Ishikawa (cell line): ENCODE measurements at regions not wholly inside any gene's neighbourhood (a gene's known extent, or its start where the extent isn't known, plus 50 kb on each side); places are given as distances from the start of the nearest gene placed in this dataset.

Experiments used
- CEBPB ChIP-seq: IDR thresholded peaks from 2 replicates; pipeline ENCODE4 v1.6.1; 2012
- EGR1 ChIP-seq: IDR thresholded peaks from 2 replicates; pipeline ENCODE4 v1.6.1; 2012
- EP300 ChIP-seq: IDR thresholded peaks from 2 replicates; pipeline ENCODE4 v1.6.1; 2012; ENCODE audit warnings: borderline replicate concordance
- RAD21 ChIP-seq: IDR thresholded peaks from 2 replicates; pipeline ENCODE4 v1.6.1; 2012; ENCODE audit warnings: low read depth
- TAF1 ChIP-seq: IDR thresholded peaks from 2 replicates; pipeline ENCODE4 v1.6.1; 2012; ENCODE audit warnings: low read depth, mild to moderate bottlenecking
- TCF12 ChIP-seq: IDR thresholded peaks from 2 replicates; pipeline ENCODE4 v1.6.1; 2012; ENCODE audit warnings: low read depth
- TEAD4 ChIP-seq: IDR thresholded peaks from 2 replicates; pipeline ENCODE4 v1.6.1; 2012
- YY1 ChIP-seq: IDR thresholded peaks from 2 replicates; pipeline ENCODE4 v1.6.1; 2012; ENCODE audit warnings: low read depth
- TF ChIP-seq, protein P1 (sequence below): IDR thresholded peaks from 2 replicates; pipeline ENCODE4 v1.6.1; 2012; ENCODE audit warnings: low read depth, mild to moderate bottlenecking
- TF ChIP-seq, protein P2 (sequence below): IDR thresholded peaks from 2 replicates; pipeline ENCODE4 v1.6.1; 2012

DNA sequence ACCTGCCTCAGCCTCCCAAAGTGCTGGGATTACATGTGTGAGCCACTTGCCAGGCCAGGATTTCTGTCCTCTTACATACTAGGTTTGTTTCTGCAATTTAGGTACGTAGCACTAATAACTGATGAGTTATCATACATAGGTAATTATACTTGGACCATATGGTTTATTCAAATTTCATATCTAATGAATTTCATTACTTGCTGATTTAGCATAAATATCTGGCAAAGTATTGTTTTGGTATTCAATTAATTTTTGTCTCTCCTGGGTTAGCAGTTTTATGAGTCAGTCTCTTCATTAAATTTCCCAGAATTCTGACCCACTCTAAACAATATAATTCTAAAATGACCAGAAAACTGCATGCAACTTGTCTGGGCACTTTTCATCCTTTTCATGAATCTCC is 2146.5 kb downstream of the TP53TG3F start:
- TF ChIP-seq TAF1: no peak
- TF ChIP-seq, protein P1, sequence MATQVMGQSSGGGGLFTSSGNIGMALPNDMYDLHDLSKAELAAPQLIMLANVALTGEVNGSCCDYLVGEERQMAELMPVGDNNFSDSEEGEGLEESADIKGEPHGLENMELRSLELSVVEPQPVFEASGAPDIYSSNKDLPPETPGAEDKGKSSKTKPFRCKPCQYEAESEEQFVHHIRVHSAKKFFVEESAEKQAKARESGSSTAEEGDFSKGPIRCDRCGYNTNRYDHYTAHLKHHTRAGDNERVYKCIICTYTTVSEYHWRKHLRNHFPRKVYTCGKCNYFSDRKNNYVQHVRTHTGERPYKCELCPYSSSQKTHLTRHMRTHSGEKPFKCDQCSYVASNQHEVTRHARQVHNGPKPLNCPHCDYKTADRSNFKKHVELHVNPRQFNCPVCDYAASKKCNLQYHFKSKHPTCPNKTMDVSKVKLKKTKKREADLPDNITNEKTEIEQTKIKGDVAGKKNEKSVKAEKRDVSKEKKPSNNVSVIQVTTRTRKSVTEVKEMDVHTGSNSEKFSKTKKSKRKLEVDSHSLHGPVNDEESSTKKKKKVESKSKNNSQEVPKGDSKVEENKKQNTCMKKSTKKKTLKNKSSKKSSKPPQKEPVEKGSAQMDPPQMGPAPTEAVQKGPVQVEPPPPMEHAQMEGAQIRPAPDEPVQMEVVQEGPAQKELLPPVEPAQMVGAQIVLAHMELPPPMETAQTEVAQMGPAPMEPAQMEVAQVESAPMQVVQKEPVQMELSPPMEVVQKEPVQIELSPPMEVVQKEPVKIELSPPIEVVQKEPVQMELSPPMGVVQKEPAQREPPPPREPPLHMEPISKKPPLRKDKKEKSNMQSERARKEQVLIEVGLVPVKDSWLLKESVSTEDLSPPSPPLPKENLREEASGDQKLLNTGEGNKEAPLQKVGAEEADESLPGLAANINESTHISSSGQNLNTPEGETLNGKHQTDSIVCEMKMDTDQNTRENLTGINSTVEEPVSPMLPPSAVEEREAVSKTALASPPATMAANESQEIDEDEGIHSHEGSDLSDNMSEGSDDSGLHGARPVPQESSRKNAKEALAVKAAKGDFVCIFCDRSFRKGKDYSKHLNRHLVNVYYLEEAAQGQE: no peak
- TF ChIP-seq CEBPB: no peak
- TF ChIP-seq, protein P2, sequence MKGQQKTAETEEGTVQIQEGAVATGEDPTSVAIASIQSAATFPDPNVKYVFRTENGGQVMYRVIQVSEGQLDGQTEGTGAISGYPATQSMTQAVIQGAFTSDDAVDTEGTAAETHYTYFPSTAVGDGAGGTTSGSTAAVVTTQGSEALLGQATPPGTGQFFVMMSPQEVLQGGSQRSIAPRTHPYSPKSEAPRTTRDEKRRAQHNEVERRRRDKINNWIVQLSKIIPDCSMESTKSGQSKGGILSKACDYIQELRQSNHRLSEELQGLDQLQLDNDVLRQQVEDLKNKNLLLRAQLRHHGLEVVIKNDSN: no peak
- TF ChIP-seq EGR1: no peak
- no peak for TF ChIP-seq YY1
- TF ChIP-seq EP300: no peak
- no peak for TF ChIP-seq RAD21
- no peak for TF ChIP-seq TCF12
- TF ChIP-seq TEAD4: no peak
